Neural cell (in vitro differentiated cells): ENCODE measurements at regions not wholly inside any gene's neighbourhood (a gene's known extent, or its start where the extent isn't known, plus 50 kb on each side); places are given as distances from the start of the nearest gene placed in this dataset.

Experiments
- EP300 ChIP-seq: fragments of 450-650 bp; conservative IDR thresholded peaks from 2 replicates; pipeline ENCODE4 v1.6.1; 2014; ENCODE audit warnings: antibody characterized with exemption, mild to moderate bottlenecking, moderate library complexity; ENCODE audit not compliant: poor library complexity, severe bottlenecking
- EZH2 ChIP-seq: fragments of 200-600, 300-800 bp; shearing (Covaris generic), sonication (generic); IDR thresholded peaks from 2 replicates; pipeline ENCODE4 v1.6.1; 2014; ENCODE audit warnings: antibody characterized with exemption, low read length, borderline replicate concordance, mild to moderate bottlenecking; ENCODE audit not compliant: insufficient read depth, poor library complexity, severe bottlenecking
- MXI1 ChIP-seq: fragments of 450-650 bp; conservative IDR thresholded peaks from 2 replicates; pipeline ENCODE4 v1.6.1; 2014; ENCODE audit warnings: antibody characterized with exemption, mild to moderate bottlenecking; ENCODE audit not compliant: poor library complexity, severe bottlenecking
- POLR2AphosphoS5 ChIP-seq: IDR thresholded peaks from 2 replicates; pipeline ENCODE4 v1.6.1; 2012
- SMC3 ChIP-seq: fragments of 450-650 bp; conservative IDR thresholded peaks from 2 replicates; pipeline ENCODE4 v1.6.1; 2014; ENCODE audit warnings: antibody characterized with exemption, mild to moderate bottlenecking, moderate library complexity; ENCODE audit not compliant: poor library complexity
- TAF1 ChIP-seq: IDR thresholded peaks from 2 replicates; pipeline ENCODE4 v1.6.1; 2012; ENCODE audit warnings: low read depth
- TF ChIP-seq, protein P1 (sequence below): fragments of 450-650 bp; IDR thresholded peaks from 2 replicates; pipeline ENCODE4 v1.5.1; 2014; ENCODE audit warnings: antibody characterized with exemption, mild to moderate bottlenecking, moderate library complexity; ENCODE audit not compliant: poor library complexity, severe bottlenecking
- TF ChIP-seq, protein P2 (sequence below): IDR thresholded peaks from 2 replicates; pipeline ENCODE4 v1.6.1; 2012; ENCODE audit warnings: borderline replicate concordance

DNA sequence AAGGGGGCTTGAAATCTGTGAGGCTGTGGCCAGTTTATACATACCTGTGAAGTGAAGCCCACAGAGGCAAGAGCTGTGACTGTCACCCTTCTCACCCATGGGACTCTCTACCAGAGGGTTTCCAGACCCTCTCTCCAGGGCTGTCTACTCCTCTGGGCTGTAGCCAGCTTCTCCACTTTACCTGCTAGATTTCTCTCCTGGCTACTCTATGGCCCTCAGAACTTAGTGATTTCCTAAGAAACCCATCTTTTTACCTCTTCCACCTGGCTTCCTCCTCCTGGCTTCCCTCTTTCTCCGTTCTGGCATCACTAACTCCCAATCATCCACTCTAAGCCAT, 78.0 kb downstream of the SEC61B start:
- TF ChIP-seq, protein P1, sequence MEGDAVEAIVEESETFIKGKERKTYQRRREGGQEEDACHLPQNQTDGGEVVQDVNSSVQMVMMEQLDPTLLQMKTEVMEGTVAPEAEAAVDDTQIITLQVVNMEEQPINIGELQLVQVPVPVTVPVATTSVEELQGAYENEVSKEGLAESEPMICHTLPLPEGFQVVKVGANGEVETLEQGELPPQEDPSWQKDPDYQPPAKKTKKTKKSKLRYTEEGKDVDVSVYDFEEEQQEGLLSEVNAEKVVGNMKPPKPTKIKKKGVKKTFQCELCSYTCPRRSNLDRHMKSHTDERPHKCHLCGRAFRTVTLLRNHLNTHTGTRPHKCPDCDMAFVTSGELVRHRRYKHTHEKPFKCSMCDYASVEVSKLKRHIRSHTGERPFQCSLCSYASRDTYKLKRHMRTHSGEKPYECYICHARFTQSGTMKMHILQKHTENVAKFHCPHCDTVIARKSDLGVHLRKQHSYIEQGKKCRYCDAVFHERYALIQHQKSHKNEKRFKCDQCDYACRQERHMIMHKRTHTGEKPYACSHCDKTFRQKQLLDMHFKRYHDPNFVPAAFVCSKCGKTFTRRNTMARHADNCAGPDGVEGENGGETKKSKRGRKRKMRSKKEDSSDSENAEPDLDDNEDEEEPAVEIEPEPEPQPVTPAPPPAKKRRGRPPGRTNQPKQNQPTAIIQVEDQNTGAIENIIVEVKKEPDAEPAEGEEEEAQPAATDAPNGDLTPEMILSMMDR, result no peak
- TF ChIP-seq EP300, result no peak
- TF ChIP-seq EZH2, result no peak
- TF ChIP-seq TAF1, result no peak
- no peak for TF ChIP-seq POLR2AphosphoS5
- no peak for TF ChIP-seq MXI1
- no peak for TF ChIP-seq SMC3
- TF ChIP-seq, protein P2, sequence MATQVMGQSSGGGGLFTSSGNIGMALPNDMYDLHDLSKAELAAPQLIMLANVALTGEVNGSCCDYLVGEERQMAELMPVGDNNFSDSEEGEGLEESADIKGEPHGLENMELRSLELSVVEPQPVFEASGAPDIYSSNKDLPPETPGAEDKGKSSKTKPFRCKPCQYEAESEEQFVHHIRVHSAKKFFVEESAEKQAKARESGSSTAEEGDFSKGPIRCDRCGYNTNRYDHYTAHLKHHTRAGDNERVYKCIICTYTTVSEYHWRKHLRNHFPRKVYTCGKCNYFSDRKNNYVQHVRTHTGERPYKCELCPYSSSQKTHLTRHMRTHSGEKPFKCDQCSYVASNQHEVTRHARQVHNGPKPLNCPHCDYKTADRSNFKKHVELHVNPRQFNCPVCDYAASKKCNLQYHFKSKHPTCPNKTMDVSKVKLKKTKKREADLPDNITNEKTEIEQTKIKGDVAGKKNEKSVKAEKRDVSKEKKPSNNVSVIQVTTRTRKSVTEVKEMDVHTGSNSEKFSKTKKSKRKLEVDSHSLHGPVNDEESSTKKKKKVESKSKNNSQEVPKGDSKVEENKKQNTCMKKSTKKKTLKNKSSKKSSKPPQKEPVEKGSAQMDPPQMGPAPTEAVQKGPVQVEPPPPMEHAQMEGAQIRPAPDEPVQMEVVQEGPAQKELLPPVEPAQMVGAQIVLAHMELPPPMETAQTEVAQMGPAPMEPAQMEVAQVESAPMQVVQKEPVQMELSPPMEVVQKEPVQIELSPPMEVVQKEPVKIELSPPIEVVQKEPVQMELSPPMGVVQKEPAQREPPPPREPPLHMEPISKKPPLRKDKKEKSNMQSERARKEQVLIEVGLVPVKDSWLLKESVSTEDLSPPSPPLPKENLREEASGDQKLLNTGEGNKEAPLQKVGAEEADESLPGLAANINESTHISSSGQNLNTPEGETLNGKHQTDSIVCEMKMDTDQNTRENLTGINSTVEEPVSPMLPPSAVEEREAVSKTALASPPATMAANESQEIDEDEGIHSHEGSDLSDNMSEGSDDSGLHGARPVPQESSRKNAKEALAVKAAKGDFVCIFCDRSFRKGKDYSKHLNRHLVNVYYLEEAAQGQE, result no peak
